ENCODE measurements at regions not wholly inside any gene's neighbourhood (a gene's known extent, or its start where the extent isn't known, plus 50 kb on each side); places are given as distances from the start of the nearest gene placed in this dataset.
"Not testable (repeated sequence)": the region's sequence is repeated elsewhere in the genome, so short reads cannot be mapped to it uniquely, and the experiment has no call there.

GRCh38 chr9:62863319-62863718 is 1673.5 kb downstream of the SPATA31A7 start:
- DNase-seq; POLR2A ChIA-PET; intact Hi-C loops (cut with micrococcal nuclease); H3K4me3 Mint-ChIP-seq; CTCF ChIA-PET; H3K36me3 Mint-ChIP-seq; H3K36me3 ChIP-seq (ENCODE audit: control insufficient read depth in 2 of 3, insufficient read depth in 3 of 3, low read length in 3 of 3); H3K27me3 ChIP-seq (ENCODE audit: control insufficient read depth in 2 of 2, insufficient read depth in 2 of 2, low read length in 2 of 2); H3K4me3 ChIP-seq (ENCODE audit: low read length); H3K4me1 ChIP-seq (ENCODE audit: control insufficient read depth in 2 of 2, insufficient read depth in 2 of 2, low read length in 2 of 2); H3K9me3 Mint-ChIP-seq; H3K27ac ChIP-seq (ENCODE audit: low read depth, low read length); H3K4me1 Mint-ChIP-seq; H3K27ac Mint-ChIP-seq; H3K9me3 ChIP-seq (ENCODE audit: control insufficient read depth in 2 of 3, low read length in 3 of 3); ATAC-seq: not testable (repeated sequence)
- peaks cover 50 to 75% (median 59%) of the 10 kb centered on the region in 5 donors for H3K27me3 Mint-ChIP-seq

GRCh38 chr9:62863867-62864266 is 1674.0 kb downstream of the SPATA31A7 start:
- intact Hi-C loops (cut with micrococcal nuclease); ATAC-seq; H3K9me3 Mint-ChIP-seq; POLR2A ChIA-PET; H3K9me3 ChIP-seq (ENCODE audit: control insufficient read depth in 2 of 3, low read length in 3 of 3); H3K4me3 ChIP-seq (ENCODE audit: low read length); CTCF ChIA-PET; H3K27ac ChIP-seq (ENCODE audit: low read depth, low read length); H3K4me1 Mint-ChIP-seq; H3K4me1 ChIP-seq (ENCODE audit: control insufficient read depth in 2 of 2, insufficient read depth in 2 of 2, low read length in 2 of 2); H3K27ac Mint-ChIP-seq; DNase-seq; H3K36me3 Mint-ChIP-seq; H3K4me3 Mint-ChIP-seq; H3K36me3 ChIP-seq (ENCODE audit: control insufficient read depth in 2 of 3, insufficient read depth in 3 of 3, low read length in 3 of 3); H3K27me3 ChIP-seq (ENCODE audit: control insufficient read depth in 2 of 2, insufficient read depth in 2 of 2, low read length in 2 of 2): not testable (repeated sequence)
- H3K27me3 Mint-ChIP-seq: peaks cover 51 to 73% (median 60%) of the 10 kb centered on the region in 5 donors

- not testable (repeated sequence) for H3K36me3 Mint-ChIP-seq, H3K9me3 Mint-ChIP-seq, H3K4me3 Mint-ChIP-seq
These were observed 1674.9 kb downstream of the SPATA31A7 start for GRCh38 chr9:62864481-62865469.

GRCh38 chr9:62869061-62869460 is 1679.2 kb downstream of the SPATA31A7 start:
- intact Hi-C loops (cut with micrococcal nuclease): not testable (repeated sequence)
- peaks cover 37 to 61% (median 44%) of the 10 kb centered on the region in 5 donors for H3K27me3 Mint-ChIP-seq

More at GRCh38 chr9:62864481-62865469, 1674.9 kb downstream of the SPATA31A7 start:
- POLR2A ChIA-PET; H3K4me1 ChIP-seq (ENCODE audit: control insufficient read depth in 2 of 2, insufficient read depth in 2 of 2, low read length in 2 of 2); intact Hi-C loops (cut with micrococcal nuclease); H3K36me3 ChIP-seq (ENCODE audit: control insufficient read depth in 2 of 3, insufficient read depth in 3 of 3, low read length in 3 of 3); H3K27me3 ChIP-seq (ENCODE audit: control insufficient read depth in 2 of 2, insufficient read depth in 2 of 2, low read length in 2 of 2); H3K4me1 Mint-ChIP-seq; H3K4me3 ChIP-seq (ENCODE audit: low read length); H3K27ac ChIP-seq (ENCODE audit: low read depth, low read length); H3K9me3 ChIP-seq (ENCODE audit: control insufficient read depth in 2 of 3, low read length in 3 of 3); H3K27ac Mint-ChIP-seq; DNase-seq; CTCF ChIA-PET: not testable (repeated sequence)
- H3K27me3 Mint-ChIP-seq: peaks cover 53 to 72% (median 62%) of the 10 kb centered on the region in 5 donors
- ATAC-seq: peak; percentile 44

GRCh38 chr9:62871765-62872164 is 1681.9 kb downstream of the SPATA31A7 start:
- not testable (repeated sequence) for H3K4me1 Mint-ChIP-seq

More at GRCh38 chr9:62869061-62869460, 1679.2 kb downstream of the SPATA31A7 start:
- H3K27ac ChIP-seq (ENCODE audit: low read depth, low read length); H3K4me1 ChIP-seq (ENCODE audit: control insufficient read depth in 2 of 2, insufficient read depth in 2 of 2, low read length in 2 of 2); H3K4me3 ChIP-seq (ENCODE audit: low read length); H3K36me3 ChIP-seq (ENCODE audit: control insufficient read depth in 2 of 3, insufficient read depth in 3 of 3, low read length in 3 of 3); H3K27ac Mint-ChIP-seq; POLR2A ChIA-PET; H3K4me1 Mint-ChIP-seq; H3K4me3 Mint-ChIP-seq; H3K27me3 ChIP-seq (ENCODE audit: control insufficient read depth in 2 of 2, insufficient read depth in 2 of 2, low read length in 2 of 2); CTCF ChIA-PET; H3K9me3 Mint-ChIP-seq; H3K9me3 ChIP-seq (ENCODE audit: control insufficient read depth in 2 of 3, low read length in 3 of 3); ATAC-seq; H3K36me3 Mint-ChIP-seq; DNase-seq: not testable (repeated sequence)

GRCh38 chr9:62874213-62874612 is 1684.4 kb downstream of the SPATA31A7 start:
- H3K27ac Mint-ChIP-seq; H3K36me3 Mint-ChIP-seq; POLR2A ChIA-PET; H3K36me3 ChIP-seq (ENCODE audit: control insufficient read depth in 2 of 3, insufficient read depth in 3 of 3, low read length in 3 of 3); H3K4me3 Mint-ChIP-seq; DNase-seq; H3K4me3 ChIP-seq (ENCODE audit: low read length); H3K27me3 ChIP-seq (ENCODE audit: control insufficient read depth in 2 of 2, insufficient read depth in 2 of 2, low read length in 2 of 2); H3K27ac ChIP-seq (ENCODE audit: low read depth, low read length); H3K9me3 ChIP-seq (ENCODE audit: control insufficient read depth in 2 of 3, low read length in 3 of 3); intact Hi-C loops (cut with micrococcal nuclease); ATAC-seq; H3K4me1 ChIP-seq (ENCODE audit: control insufficient read depth in 2 of 2, insufficient read depth in 2 of 2, low read length in 2 of 2); H3K9me3 Mint-ChIP-seq; H3K4me1 Mint-ChIP-seq; CTCF ChIA-PET: not testable (repeated sequence)
- peaks cover 22 to 42% (median 31%) of the 10 kb centered on the region in 5 donors for H3K27me3 Mint-ChIP-seq

More at GRCh38 chr9:62871765-62872164, 1681.9 kb downstream of the SPATA31A7 start:
- ATAC-seq; H3K9me3 ChIP-seq (ENCODE audit: control insufficient read depth in 2 of 3, low read length in 3 of 3); H3K27ac Mint-ChIP-seq; H3K27ac ChIP-seq (ENCODE audit: low read depth, low read length); H3K27me3 ChIP-seq (ENCODE audit: control insufficient read depth in 2 of 2, insufficient read depth in 2 of 2, low read length in 2 of 2); POLR2A ChIA-PET; H3K4me3 Mint-ChIP-seq; H3K4me1 ChIP-seq (ENCODE audit: control insufficient read depth in 2 of 2, insufficient read depth in 2 of 2, low read length in 2 of 2); intact Hi-C loops (cut with micrococcal nuclease); H3K4me3 ChIP-seq (ENCODE audit: low read length); DNase-seq; H3K9me3 Mint-ChIP-seq; CTCF ChIA-PET; H3K36me3 Mint-ChIP-seq; H3K36me3 ChIP-seq (ENCODE audit: control insufficient read depth in 2 of 3, insufficient read depth in 3 of 3, low read length in 3 of 3): not testable (repeated sequence)
- peaks cover 28 to 44% (median 33%) of the 10 kb centered on the region in 5 donors for H3K27me3 Mint-ChIP-seq
